GM12864 (cell line): ENCODE measurements at regions not wholly inside any gene's neighbourhood (a gene's known extent, or its start where the extent isn't known, plus 50 kb on each side); places are given as distances from the start of the nearest gene placed in this dataset.

Source experiments
- DNase-seq: peaks from one replicate; pipeline ENCODE4 v3.0.0-alpha.2; 2011; ENCODE audit warnings: low read depth
- H3K4me3 ChIP-seq: 2 replicates; pipeline ENCODE4 v1.5.1; 2011; ENCODE audit warnings: mild to moderate bottlenecking, low read depth, low read length, control low read depth
- CTCF ChIP-seq: IDR thresholded peaks from 2 replicates; pipeline ENCODE4 v1.5.1; 2011; ENCODE audit warnings: low read depth, mild to moderate bottlenecking, moderate library complexity, low read length, control low read depth, inconsistent platforms; ENCODE audit errors: missing control alignments

GRCh38 chr19:30878495-30878894, 470.7 kb downstream of the TSHZ3 start:
- no peak overlapping the region for H3K4me3 ChIP-seq
- DNase-seq = no peak
- TF ChIP-seq CTCF = no peak

GRCh38 chr19:30877661-30878113, 471.5 kb downstream of the TSHZ3 start:
- DNase-seq = no peak
- H3K4me3 ChIP-seq = no peak overlapping the region
- no peak for TF ChIP-seq CTCF

- DNase-seq = no peak
- no peak for TF ChIP-seq CTCF
- H3K4me3 ChIP-seq = no peak overlapping the region
Observed at GRCh38 chr19:30873691-30874090, 475.5 kb downstream of the TSHZ3 start.

GRCh38 chr19:30873003-30873402, 476.2 kb downstream of the TSHZ3 start:
- no peak for TF ChIP-seq CTCF
- DNase-seq = no peak
- H3K4me3 ChIP-seq = no peak overlapping the region

GRCh38 chr19:30871979-30872378, 477.3 kb downstream of the TSHZ3 start:
- TF ChIP-seq CTCF = no peak
- no peak overlapping the region for H3K4me3 ChIP-seq
- DNase-seq = no peak

- DNase-seq = no peak
- H3K4me3 ChIP-seq = no peak overlapping the region
- no peak for TF ChIP-seq CTCF
Observed at GRCh38 chr19:30870876-30871275, 478.4 kb downstream of the TSHZ3 start.

GRCh38 chr19:30865511-30865910, 483.7 kb downstream of the TSHZ3 start:
- no peak for DNase-seq
- H3K4me3 ChIP-seq = no peak overlapping the region
- TF ChIP-seq CTCF = no peak
